ENCODE measurements at regions not wholly inside any gene's neighbourhood (a gene's known extent, or its start where the extent isn't known, plus 50 kb on each side); places are given as distances from the start of the nearest gene placed in this dataset.

GRCh38 chr15:31822463-31822862, 207.9 kb upstream of the CHRNA7 start:
- H3K27ac ChIP-seq = no peak overlapping the region
- no peak for TF ChIP-seq ZFX (IDR thresholded peaks at IDR 0.05)
- TF ChIP-seq CTCF (conservative IDR thresholded peaks at IDR 0.05) = no peak

- no peak overlapping the region for H3K27ac ChIP-seq
- TF ChIP-seq ZFX (IDR thresholded peaks at IDR 0.05) = no peak
- TF ChIP-seq CTCF (conservative IDR thresholded peaks at IDR 0.05) = no peak
Observed at GRCh38 chr15:31824024-31824423, 206.3 kb upstream of the CHRNA7 start.

- TF ChIP-seq CTCF (conservative IDR thresholded peaks at IDR 0.05) (no peak), ZFX (IDR thresholded peaks at IDR 0.05) (no peak)
- H3K27ac ChIP-seq = no peak overlapping the region
Observed at GRCh38 chr15:31828594-31828993, 201.7 kb upstream of the CHRNA7 start.

- no peak overlapping the region for H3K27ac ChIP-seq
- no peak for TF ChIP-seq ZFX (IDR thresholded peaks at IDR 0.05)
Observed at GRCh38 chr15:31830591-31830990, 199.7 kb upstream of the CHRNA7 start.

GRCh38 chr15:31831596-31831995, 198.7 kb upstream of the CHRNA7 start:
- no peak overlapping the region for H3K27ac ChIP-seq
- TF ChIP-seq ZFX (IDR thresholded peaks at IDR 0.05) = no peak
- no peak for TF ChIP-seq CTCF (conservative IDR thresholded peaks at IDR 0.05)

- no peak for TF ChIP-seq CTCF (conservative IDR thresholded peaks at IDR 0.05)
- H3K27ac ChIP-seq = no peak overlapping the region
Observed at GRCh38 chr15:31834654-31835053, 195.7 kb upstream of the CHRNA7 start.

- no peak overlapping the region for H3K27ac ChIP-seq
- TF ChIP-seq CTCF (conservative IDR thresholded peaks at IDR 0.05) (no peak), ZFX (IDR thresholded peaks at IDR 0.05) (no peak)
Observed at GRCh38 chr15:31839388-31839787, 190.9 kb upstream of the CHRNA7 start.

GRCh38 chr15:31840849-31841476, 189.4 kb upstream of the CHRNA7 start:
- no peak overlapping the region for H3K27ac ChIP-seq
- no peak for TF ChIP-seq CTCF (conservative IDR thresholded peaks at IDR 0.05)
- no peak for TF ChIP-seq ZFX (IDR thresholded peaks at IDR 0.05)

All from C4-2B (cell line).